ENCODE measurements at regions not wholly inside any gene's neighbourhood (a gene's known extent, or its start where the extent isn't known, plus 50 kb on each side); places are given as distances from the start of the nearest gene placed in this dataset.

- TF ChIP-seq, protein P1, sequence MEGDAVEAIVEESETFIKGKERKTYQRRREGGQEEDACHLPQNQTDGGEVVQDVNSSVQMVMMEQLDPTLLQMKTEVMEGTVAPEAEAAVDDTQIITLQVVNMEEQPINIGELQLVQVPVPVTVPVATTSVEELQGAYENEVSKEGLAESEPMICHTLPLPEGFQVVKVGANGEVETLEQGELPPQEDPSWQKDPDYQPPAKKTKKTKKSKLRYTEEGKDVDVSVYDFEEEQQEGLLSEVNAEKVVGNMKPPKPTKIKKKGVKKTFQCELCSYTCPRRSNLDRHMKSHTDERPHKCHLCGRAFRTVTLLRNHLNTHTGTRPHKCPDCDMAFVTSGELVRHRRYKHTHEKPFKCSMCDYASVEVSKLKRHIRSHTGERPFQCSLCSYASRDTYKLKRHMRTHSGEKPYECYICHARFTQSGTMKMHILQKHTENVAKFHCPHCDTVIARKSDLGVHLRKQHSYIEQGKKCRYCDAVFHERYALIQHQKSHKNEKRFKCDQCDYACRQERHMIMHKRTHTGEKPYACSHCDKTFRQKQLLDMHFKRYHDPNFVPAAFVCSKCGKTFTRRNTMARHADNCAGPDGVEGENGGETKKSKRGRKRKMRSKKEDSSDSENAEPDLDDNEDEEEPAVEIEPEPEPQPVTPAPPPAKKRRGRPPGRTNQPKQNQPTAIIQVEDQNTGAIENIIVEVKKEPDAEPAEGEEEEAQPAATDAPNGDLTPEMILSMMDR (IDR thresholded peaks at IDR 0.05): no peak
- TF ChIP-seq POLR2A (IDR thresholded peaks at IDR 0.05): no peak
Measured at GRCh38 chr2:107569496-107569895, 257.2 kb upstream of the RGPD4 start.

Data from uterus (tissue), 2 donors.